HEK293 (cell line): ENCODE measurements at regions not wholly inside any gene's neighbourhood (a gene's known extent, or its start where the extent isn't known, plus 50 kb on each side); places are given as distances from the start of the nearest gene placed in this dataset.

ENCODE experiments used
- CTCF ChIA-PET: fragments of 350-600 bp; formaldehyde crosslinking; extraction: SDS; loops from one replicate; lab custom pipeline; 2021; ENCODE audit warnings: antibody characterized with exemption; lab: Yijun Ruan, JAX
- POLR2A ChIA-PET: fragments of 300-600 bp; formaldehyde crosslinking; extraction: SDS; loops from one replicate; lab custom pipeline; 2020; ENCODE audit warnings: antibody characterized with exemption, inconsistent platforms; lab: Yijun Ruan, JAX
- H3K27ac ChIP-seq: fragments of 200-500 bp; sonication (Bioruptor generic); 2 replicates; pipeline ENCODE4 v1.5.1; 2014; ENCODE audit warnings: low read depth, low read length, control low read depth, inconsistent platforms; ENCODE audit errors: extremely low read depth
- H3K36me3 ChIP-seq, 2 experiments: fragments of 200-500 bp in 1 of 2; sonication (Bioruptor generic) in 1 of 2; 1 replicate in 1 of 2; 2 replicates in 1 of 2; pipeline ENCODE4 v1.5.1; 2014 to 2017; ENCODE audit warnings: inconsistent platforms in 2 of 2, low read length in 2 of 2; ENCODE audit not compliant: control insufficient read depth in 2 of 2, insufficient read depth in 1 of 2
- H3K4me1 ChIP-seq: fragments of 200-500 bp; sonication (Bioruptor generic); 2 replicates; pipeline ENCODE4 v1.5.1; 2014; ENCODE audit warnings: mild to moderate bottlenecking, low read length, inconsistent platforms; ENCODE audit not compliant: control insufficient read depth, insufficient read depth
- H3K4me3 ChIP-seq: 2 replicates; pipeline ENCODE4 v1.5.1; 2011; ENCODE audit warnings: low read depth, mild to moderate bottlenecking, control low read depth, low read length, moderate library complexity
- H3K9me3 ChIP-seq: fragments of 200-500 bp; sonication (Bioruptor generic); 2 replicates; pipeline ENCODE4 v1.5.1; 2014; ENCODE audit warnings: low read depth, low read length, inconsistent platforms; ENCODE audit not compliant: control insufficient read depth, insufficient read depth
- PRDM1 ChIP-seq: fragments of 450-650 bp; formaldehyde crosslinking; IDR thresholded peaks from 2 replicates; pipeline ENCODE4; 2016; ENCODE audit warnings: missing biosample characterization, missing genetic modification characterization
- SCRT1 ChIP-seq: fragments of 450-650 bp; formaldehyde crosslinking; IDR thresholded peaks from 2 replicates; pipeline ENCODE4 v1.5.1; 2016; ENCODE audit warnings: missing biosample characterization, missing genetic modification characterization, borderline replicate concordance
- YY2 ChIP-seq: fragments of 450-650 bp; formaldehyde crosslinking; IDR thresholded peaks from 2 replicates; pipeline ENCODE4 v1.5.1; 2016; ENCODE audit warnings: missing biosample characterization, missing genetic modification characterization
- ZFHX2 ChIP-seq: fragments of 450-650 bp; formaldehyde crosslinking; conservative IDR thresholded peaks from 2 replicates; pipeline ENCODE4 v1.5.1; 2016; ENCODE audit warnings: missing biosample characterization, missing genetic modification characterization
- ZFP3 ChIP-seq: fragments of 450-650 bp; formaldehyde crosslinking; IDR thresholded peaks from 2 replicates; pipeline ENCODE4 v1.5.1; 2016; ENCODE audit warnings: low read depth, missing biosample characterization, missing genetic modification characterization
- ZNF132 ChIP-seq: fragments of 450-650 bp; formaldehyde crosslinking; IDR thresholded peaks from 2 replicates; pipeline ENCODE4 v1.5.1; 2017; ENCODE audit warnings: missing biosample characterization, missing genetic modification characterization, borderline replicate concordance
- ZNF155 ChIP-seq: fragments of 450-650 bp; formaldehyde crosslinking; IDR thresholded peaks from 2 replicates; pipeline ENCODE4 v1.5.1; 2016; ENCODE audit warnings: missing biosample characterization, missing genetic modification characterization
- ZNF2 ChIP-seq: fragments of 450-650 bp; formaldehyde crosslinking; IDR thresholded peaks from 2 replicates; pipeline ENCODE4 v1.5.1; 2016; ENCODE audit warnings: missing biosample characterization, missing genetic modification characterization
- ZNF221 ChIP-seq: fragments of 450-650 bp; formaldehyde crosslinking; IDR thresholded peaks from 2 replicates; pipeline ENCODE4 v1.5.1; 2017; ENCODE audit warnings: missing biosample characterization, missing genetic modification characterization, borderline replicate concordance
- ZNF48 ChIP-seq: fragments of 450-650 bp; formaldehyde crosslinking; IDR thresholded peaks from 2 replicates; pipeline ENCODE4 v1.5.1; 2016; ENCODE audit warnings: missing biosample characterization, missing genetic modification characterization
- ZNF514 ChIP-seq: fragments of 450-650 bp; formaldehyde crosslinking; IDR thresholded peaks from 2 replicates; pipeline ENCODE4 v1.5.1; 2016; ENCODE audit warnings: missing biosample characterization, missing genetic modification characterization
- ZNF521 ChIP-seq: fragments of 450-650 bp; formaldehyde crosslinking; IDR thresholded peaks from 2 replicates; pipeline ENCODE4 v1.5.1; 2017; ENCODE audit warnings: missing biosample characterization, mild to moderate bottlenecking, missing genetic modification characterization
- ZNF701 ChIP-seq: fragments of 450-650 bp; formaldehyde crosslinking; IDR thresholded peaks from 2 replicates; pipeline ENCODE4 v1.5.1; 2016; ENCODE audit warnings: missing biosample characterization, missing genetic modification characterization
- ZNF76 ChIP-seq: fragments of 450-650 bp; formaldehyde crosslinking; IDR thresholded peaks from 2 replicates; pipeline ENCODE4; 2016; ENCODE audit warnings: low read depth, missing biosample characterization, missing genetic modification characterization, borderline replicate concordance
- TF ChIP-seq, protein P1 (sequence below): fragments of 450-650 bp; formaldehyde crosslinking; IDR thresholded peaks from 2 replicates; pipeline ENCODE4 v1.5.1; 2016; ENCODE audit warnings: missing biosample characterization, missing genetic modification characterization
- TF ChIP-seq, protein P2 (sequence below): IDR thresholded peaks from 2 replicates; pipeline ENCODE4 v1.6.1; 2011; ENCODE audit warnings: mild to moderate bottlenecking, low read depth, low read length, borderline replicate concordance
- TF ChIP-seq, protein P3 (sequence below): fragments of 450-650 bp; formaldehyde crosslinking; IDR thresholded peaks from 2 replicates; pipeline ENCODE4 v1.5.1; 2017; ENCODE audit warnings: missing biosample characterization, missing genetic modification characterization

DNA sequence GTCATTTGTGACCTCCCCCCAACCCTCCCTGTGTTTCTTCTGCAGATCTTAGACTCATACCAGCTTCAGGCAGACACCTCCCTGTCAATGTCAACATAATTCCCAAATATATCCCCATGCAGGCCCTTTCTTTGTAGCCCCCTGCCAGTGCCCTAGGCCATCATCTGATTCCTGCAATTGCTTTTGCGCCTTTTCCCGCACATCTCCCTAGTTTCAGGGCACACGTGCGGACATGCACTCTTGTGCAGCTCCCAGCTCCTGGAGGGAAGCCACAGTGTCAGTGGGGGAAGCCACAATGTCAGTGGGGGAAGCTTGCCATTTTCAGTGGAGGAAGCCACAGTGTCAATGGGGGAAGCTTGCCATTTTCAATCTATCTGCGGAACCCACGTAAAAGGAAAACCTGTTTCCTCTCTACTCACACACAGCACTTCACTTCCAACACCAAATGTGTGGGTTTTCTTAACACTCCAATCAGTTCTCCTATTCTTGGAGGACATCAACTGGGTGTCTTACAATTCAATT is 256.4 kb downstream of the ACKR3 start (continued):
- TF ChIP-seq PRDM1 (tag by site-specific recombination) (no peak), ZNF514 (tag by site-specific recombination) (no peak)

DNA sequence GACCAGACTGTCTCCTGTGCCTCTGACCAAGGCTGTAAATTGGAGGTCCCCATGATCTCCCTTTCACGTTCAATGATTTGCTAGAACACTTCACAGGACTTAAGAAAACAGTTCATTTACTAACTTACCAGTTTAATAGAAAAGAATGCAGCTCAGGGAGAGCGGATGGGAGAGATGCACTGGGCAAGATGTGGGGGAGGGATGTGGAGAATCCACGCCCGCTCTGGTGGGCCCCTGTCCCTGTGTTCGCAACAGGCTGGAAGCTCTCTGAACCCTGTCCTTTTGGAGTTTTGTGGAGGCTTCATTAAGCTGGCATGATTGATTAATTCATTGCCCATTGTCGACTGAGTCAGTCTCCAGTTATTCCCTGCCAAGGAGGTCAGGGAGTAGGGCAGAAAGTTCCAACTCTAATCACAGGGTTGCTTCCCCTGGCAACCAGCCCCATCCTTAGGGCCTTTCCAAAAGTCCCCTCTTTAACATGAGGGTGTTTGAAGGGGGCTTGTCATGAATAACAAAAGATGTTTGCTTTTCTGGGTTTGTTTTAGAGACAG is 257.1 kb downstream of the ACKR3 start:
- CTCF ChIA-PET: no interaction called here
- TF ChIP-seq ZFHX2 (no peak), SCRT1 (tag by site-specific recombination) (no peak), ZNF514 (tag by site-specific recombination) (no peak)
- TF ChIP-seq, all 188 proteins: peak for 0
- Histone ChIP-seq H3K9me3 (no peaks in the 10 kb centered on the region), H3K27ac (no peak overlapping the region), H3K36me3 (no peaks in the 10 kb centered on the region), H3K4me3 (no peak overlapping the region), H3K4me1 (peaks cover 2% of the 10 kb centered on the region; the same call in 1 of the 2 replicates)
- POLR2A ChIA-PET: no interaction called here

DNA sequence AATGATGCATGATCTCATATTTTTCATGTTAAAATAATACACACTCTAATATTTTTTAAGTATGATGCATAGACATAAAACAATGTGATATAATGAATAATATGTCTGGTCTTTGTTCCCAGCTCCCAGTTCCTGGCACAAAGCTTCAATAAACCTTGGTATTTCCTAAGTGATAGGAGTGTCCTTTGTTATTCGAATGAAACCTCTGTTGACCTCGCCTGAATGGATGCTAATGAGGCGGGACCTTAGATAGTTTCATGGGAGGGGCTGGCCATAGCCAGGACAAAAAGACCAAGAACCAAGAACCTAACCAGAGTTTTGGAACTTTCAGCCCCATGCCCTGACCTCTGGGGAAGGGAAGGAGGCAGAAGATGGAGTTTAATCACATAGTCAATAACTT is 257.7 kb upstream of the COPS8 start:
- Histone ChIP-seq H3K36me3 (no peaks in the 10 kb centered on the region), H3K9me3 (no peaks in the 10 kb centered on the region), H3K4me1 (peaks cover 2% of the 10 kb centered on the region; the same call in 1 of the 2 replicates), H3K27ac (no peak overlapping the region), H3K4me3 (no peak overlapping the region)
- ChIA-PET CTCF (interaction anchor here (0.5 to 0.7 kb wide), 2 partner anchors 30 to 952 kb away, joined by 4 read pairs; no protein-coding TSS in a partner anchor), POLR2A (no interaction called here)
- TF ChIP-seq YY2 (tag by site-specific recombination): no peak

DNA sequence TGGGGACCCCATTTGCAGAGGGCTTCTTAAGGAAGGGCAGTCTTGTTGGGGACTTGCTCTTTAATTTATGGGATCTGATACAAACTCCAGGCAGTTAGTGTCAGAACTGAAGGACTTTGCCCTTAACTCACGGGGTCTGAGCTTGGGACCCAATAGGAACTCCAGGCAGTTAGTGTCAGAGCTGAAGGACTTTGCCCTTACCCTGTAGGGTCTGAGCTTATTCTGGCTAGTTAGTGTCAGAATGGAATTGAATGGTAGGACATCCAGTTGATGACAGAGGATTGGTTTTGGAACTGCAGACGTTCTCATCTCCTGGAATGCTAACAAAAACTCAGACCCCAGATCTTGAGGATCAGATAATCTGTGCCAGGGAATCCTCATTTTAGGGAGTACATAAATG is 256.9 kb upstream of the COPS8 start:
- Histone ChIP-seq H3K27ac (no peak overlapping the region), H3K4me1 (peaks cover 2% of the 10 kb centered on the region; the same call in 1 of the 2 replicates), H3K36me3 (no peaks in the 10 kb centered on the region), H3K9me3 (no peaks in the 10 kb centered on the region), H3K4me3 (no peak overlapping the region)
- ChIA-PET POLR2A (no interaction called here), CTCF (no interaction called here)
- TF ChIP-seq ZNF132: no peak

DNA sequence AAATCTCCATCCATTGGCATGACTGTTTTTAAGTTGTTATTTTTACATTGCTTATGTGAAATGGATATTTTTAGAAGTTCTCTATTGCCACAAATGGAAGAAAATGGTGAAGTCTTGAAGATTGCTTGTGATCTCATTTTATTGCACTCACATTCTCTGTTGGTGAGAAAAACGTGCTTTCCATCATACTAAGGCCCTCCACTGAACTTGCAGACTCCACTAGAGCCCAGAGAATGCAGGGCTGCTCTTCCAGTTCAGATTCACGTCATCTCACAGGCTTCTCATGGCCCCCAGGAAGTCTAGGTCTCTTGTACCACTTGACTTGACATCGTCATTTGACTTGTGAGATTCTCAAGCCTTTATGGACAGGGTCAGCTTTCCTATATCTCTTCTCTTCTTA is 254.8 kb upstream of the COPS8 start:
- CTCF ChIA-PET: no interaction called here
- Histone ChIP-seq H3K9me3 (no peaks in the 10 kb centered on the region), H3K4me3 (no peak overlapping the region), H3K36me3 (no peaks in the 10 kb centered on the region), H3K27ac (no peak overlapping the region), H3K4me1 (no peaks in the 10 kb centered on the region)
- TF ChIP-seq ZNF48 (tag by site-specific recombination) (no peak), ZFP3 (tag by site-specific recombination) (no peak), ZNF155 (tag by site-specific recombination) (no peak), ZNF76 (tag by site-specific recombination) (no peak), ZNF701 (tag by site-specific recombination) (no peak), ZNF521 (tag by site-specific recombination) (no peak), ZNF221 (no peak), YY2 (tag by site-specific recombination) (no peak), ZNF2 (no peak)
- TF ChIP-seq, protein P1, sequence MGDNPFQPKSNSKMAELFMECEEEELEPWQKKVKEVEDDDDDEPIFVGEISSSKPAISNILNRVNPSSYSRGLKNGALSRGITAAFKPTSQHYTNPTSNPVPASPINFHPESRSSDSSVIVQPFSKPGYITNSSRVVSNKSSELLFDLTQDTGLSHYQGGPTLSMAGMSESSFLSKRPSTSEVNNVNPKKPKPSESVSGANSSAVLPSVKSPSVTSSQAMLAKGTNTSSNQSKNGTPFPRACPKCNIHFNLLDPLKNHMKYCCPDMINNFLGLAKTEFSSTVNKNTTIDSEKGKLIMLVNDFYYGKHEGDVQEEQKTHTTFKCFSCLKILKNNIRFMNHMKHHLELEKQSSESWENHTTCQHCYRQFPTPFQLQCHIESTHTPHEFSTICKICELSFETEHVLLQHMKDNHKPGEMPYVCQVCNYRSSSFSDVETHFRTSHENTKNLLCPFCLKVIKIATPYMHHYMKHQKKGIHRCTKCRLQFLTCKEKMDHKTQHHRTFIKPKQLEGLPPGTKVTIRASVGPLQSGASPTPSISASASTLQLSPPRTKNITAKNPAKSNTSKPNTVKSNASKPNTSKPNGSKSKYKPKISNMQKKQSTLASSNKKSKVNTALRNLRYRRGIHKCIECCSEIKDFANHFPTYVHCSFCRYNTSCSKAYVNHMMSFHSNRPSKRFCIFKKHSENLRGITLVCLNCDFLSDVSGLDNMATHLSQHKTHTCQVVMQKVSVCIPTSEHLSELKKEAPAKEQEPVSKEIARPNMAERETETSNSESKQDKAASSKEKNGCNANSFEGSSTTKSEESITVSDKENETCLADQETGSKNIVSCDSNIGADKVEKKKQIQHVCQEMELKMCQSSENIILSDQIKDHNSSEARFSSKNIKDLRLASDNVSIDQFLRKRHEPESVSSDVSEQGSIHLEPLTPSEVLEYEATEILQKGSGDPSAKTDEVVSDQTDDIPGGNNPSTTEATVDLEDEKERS (tag by site-specific recombination): no peak
- TF ChIP-seq, protein P2, sequence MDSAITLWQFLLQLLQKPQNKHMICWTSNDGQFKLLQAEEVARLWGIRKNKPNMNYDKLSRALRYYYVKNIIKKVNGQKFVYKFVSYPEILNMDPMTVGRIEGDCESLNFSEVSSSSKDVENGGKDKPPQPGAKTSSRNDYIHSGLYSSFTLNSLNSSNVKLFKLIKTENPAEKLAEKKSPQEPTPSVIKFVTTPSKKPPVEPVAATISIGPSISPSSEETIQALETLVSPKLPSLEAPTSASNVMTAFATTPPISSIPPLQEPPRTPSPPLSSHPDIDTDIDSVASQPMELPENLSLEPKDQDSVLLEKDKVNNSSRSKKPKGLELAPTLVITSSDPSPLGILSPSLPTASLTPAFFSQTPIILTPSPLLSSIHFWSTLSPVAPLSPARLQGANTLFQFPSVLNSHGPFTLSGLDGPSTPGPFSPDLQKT: no peak
- TF ChIP-seq, protein P3, sequence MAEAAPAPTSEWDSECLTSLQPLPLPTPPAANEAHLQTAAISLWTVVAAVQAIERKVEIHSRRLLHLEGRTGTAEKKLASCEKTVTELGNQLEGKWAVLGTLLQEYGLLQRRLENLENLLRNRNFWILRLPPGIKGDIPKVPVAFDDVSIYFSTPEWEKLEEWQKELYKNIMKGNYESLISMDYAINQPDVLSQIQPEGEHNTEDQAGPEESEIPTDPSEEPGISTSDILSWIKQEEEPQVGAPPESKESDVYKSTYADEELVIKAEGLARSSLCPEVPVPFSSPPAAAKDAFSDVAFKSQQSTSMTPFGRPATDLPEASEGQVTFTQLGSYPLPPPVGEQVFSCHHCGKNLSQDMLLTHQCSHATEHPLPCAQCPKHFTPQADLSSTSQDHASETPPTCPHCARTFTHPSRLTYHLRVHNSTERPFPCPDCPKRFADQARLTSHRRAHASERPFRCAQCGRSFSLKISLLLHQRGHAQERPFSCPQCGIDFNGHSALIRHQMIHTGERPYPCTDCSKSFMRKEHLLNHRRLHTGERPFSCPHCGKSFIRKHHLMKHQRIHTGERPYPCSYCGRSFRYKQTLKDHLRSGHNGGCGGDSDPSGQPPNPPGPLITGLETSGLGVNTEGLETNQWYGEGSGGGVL: no peak
- POLR2A ChIA-PET: no interaction called here
